ENCODE measurements at regions not wholly inside any gene's neighbourhood (a gene's known extent, or its start where the extent isn't known, plus 50 kb on each side); places are given as distances from the start of the nearest gene placed in this dataset.
A peak's percentile ranks its signal among the peaks of the same experiment; 100 is the strongest.

GRCh38 chr2:158015428-158016076, 86.1 kb upstream of the UPP2 start:
- ATAC-seq (ENCODE audit: insufficient read depth, low FRiP score) = no peak
- no peaks in the 10 kb centered on the region for H3K36me3 ChIP-seq (ENCODE audit: control insufficient read depth in 4 of 4, insufficient read depth in 4 of 4, low read length in 4 of 4)

GRCh38 chr2:158013891-158014290, 87.8 kb upstream of the UPP2 start:
- DNase-seq (peak in 1 of 3 donors; percentile 31), ATAC-seq (ENCODE audit: insufficient read depth, low FRiP score) (no peak)
- Histone ChIP-seq H3K9me3 (ENCODE audit: control insufficient read depth in 4 of 4, insufficient read depth in 3 of 4, low read length in 3 of 4) (no peaks in the 10 kb centered on the region), H3K27me3 (ENCODE audit: control insufficient read depth in 3 of 3, insufficient read depth in 3 of 3, low read length in 2 of 3) (no peaks in the 10 kb centered on the region), H3K36me3 (ENCODE audit: control insufficient read depth in 4 of 4, insufficient read depth in 4 of 4, low read length in 4 of 4) (no peaks in the 10 kb centered on the region), H3K4me3 (no peak overlapping the region), H3K4me1 (ENCODE audit: control insufficient read depth in 5 of 5, insufficient read depth in 5 of 5, low read length in 5 of 5) (peaks cover 0 to 6% (median 3%) of the 10 kb centered on the region in 5 donors), H3K9ac (ENCODE audit: insufficient read depth in 1 of 2, low read length in 2 of 2) (no peak overlapping the region), H3K27ac (ENCODE audit: low read depth in 1 of 2, low read length in 1 of 2) (peak overlapping the region in 1 of 2 donors; percentile 3)
- no peak for TF ChIP-seq CTCF (IDR thresholded peaks at IDR 0.05; ENCODE audit: control extremely low read depth, extremely low read depth)
- 67 to 72% methylated on average over 1 of the region's 1 CpG for WGBS, 2 donors

More at GRCh38 chr2:158015428-158016076, 86.1 kb upstream of the UPP2 start:
- DNase-seq = no peak
- 65 to 66% methylated on average over 4 of the region's 4 CpGs for WGBS, 2 donors
- H3K4me3 ChIP-seq = no peak overlapping the region
- no peaks in the 10 kb centered on the region for H3K9me3 ChIP-seq (ENCODE audit: control insufficient read depth in 4 of 4, insufficient read depth in 3 of 4, low read length in 3 of 4)
- no peak overlapping the region for H3K27ac ChIP-seq (ENCODE audit: low read depth in 1 of 2, low read length in 1 of 2)
- no peak for TF ChIP-seq CTCF (IDR thresholded peaks at IDR 0.05; ENCODE audit: control extremely low read depth, extremely low read depth)
- no peaks in the 10 kb centered on the region for H3K27me3 ChIP-seq (ENCODE audit: control insufficient read depth in 3 of 3, insufficient read depth in 3 of 3, low read length in 2 of 3)
- H3K9ac ChIP-seq (ENCODE audit: insufficient read depth in 1 of 2, low read length in 2 of 2) = no peak overlapping the region
- H3K4me1 ChIP-seq (ENCODE audit: control insufficient read depth in 5 of 5, insufficient read depth in 5 of 5, low read length in 5 of 5) = peaks cover 0 to 3% (median 0%) of the 10 kb centered on the region in 5 donors

- no peaks in the 10 kb centered on the region for H3K36me3 ChIP-seq (ENCODE audit: control insufficient read depth in 4 of 4, insufficient read depth in 4 of 4, low read length in 4 of 4)
- H3K27me3 ChIP-seq (ENCODE audit: control insufficient read depth in 3 of 3, insufficient read depth in 3 of 3, low read length in 2 of 3) = no peaks in the 10 kb centered on the region
- no peak for TF ChIP-seq CTCF (IDR thresholded peaks at IDR 0.05; ENCODE audit: control extremely low read depth, extremely low read depth)
- no peaks in the 10 kb centered on the region for H3K9me3 ChIP-seq (ENCODE audit: control insufficient read depth in 4 of 4, insufficient read depth in 3 of 4, low read length in 3 of 4)
- DNase-seq (no peak), ATAC-seq (ENCODE audit: insufficient read depth, low FRiP score) (no peak)
- H3K9ac ChIP-seq (ENCODE audit: insufficient read depth in 1 of 2, low read length in 2 of 2) = no peak overlapping the region
- WGBS, 2 donors = 88 to 91% methylated on average over 5 of the region's 5 CpGs
- H3K4me1 ChIP-seq (ENCODE audit: control insufficient read depth in 5 of 5, insufficient read depth in 5 of 5, low read length in 5 of 5) = peaks cover 0 to 6% (median 3%) of the 10 kb centered on the region in 5 donors
- H3K27ac ChIP-seq (ENCODE audit: low read depth in 1 of 2, low read length in 1 of 2) = no peak overlapping the region
- H3K4me3 ChIP-seq = no peak overlapping the region
These were observed 90.5 kb upstream of the UPP2 start for GRCh38 chr2:158011055-158011771.
